ENCODE measurements at regions not wholly inside any gene's neighbourhood (a gene's known extent, or its start where the extent isn't known, plus 50 kb on each side); places are given as distances from the start of the nearest gene placed in this dataset.

GRCh38 chr12:9345171-9345570, 137.0 kb upstream of the PZP start:
- Histone ChIP-seq H3K4me3 (ENCODE audit: severe bottlenecking) (no peak overlapping the region), H3K27ac (ENCODE audit: poor library complexity, severe bottlenecking) (no peak overlapping the region), H3K36me3 (ENCODE audit: low read depth) (no peaks in the 10 kb centered on the region), H3K4me1 (ENCODE audit: insufficient read depth, poor library complexity, severe bottlenecking) (peaks cover 10% of the 10 kb centered on the region), H3K9me3 (ENCODE audit: severe bottlenecking) (no peaks in the 10 kb centered on the region), H3K27me3 (ENCODE audit: insufficient read depth, poor library complexity, severe bottlenecking) (no peaks in the 10 kb centered on the region)
- TF ChIP-seq, protein P1, sequence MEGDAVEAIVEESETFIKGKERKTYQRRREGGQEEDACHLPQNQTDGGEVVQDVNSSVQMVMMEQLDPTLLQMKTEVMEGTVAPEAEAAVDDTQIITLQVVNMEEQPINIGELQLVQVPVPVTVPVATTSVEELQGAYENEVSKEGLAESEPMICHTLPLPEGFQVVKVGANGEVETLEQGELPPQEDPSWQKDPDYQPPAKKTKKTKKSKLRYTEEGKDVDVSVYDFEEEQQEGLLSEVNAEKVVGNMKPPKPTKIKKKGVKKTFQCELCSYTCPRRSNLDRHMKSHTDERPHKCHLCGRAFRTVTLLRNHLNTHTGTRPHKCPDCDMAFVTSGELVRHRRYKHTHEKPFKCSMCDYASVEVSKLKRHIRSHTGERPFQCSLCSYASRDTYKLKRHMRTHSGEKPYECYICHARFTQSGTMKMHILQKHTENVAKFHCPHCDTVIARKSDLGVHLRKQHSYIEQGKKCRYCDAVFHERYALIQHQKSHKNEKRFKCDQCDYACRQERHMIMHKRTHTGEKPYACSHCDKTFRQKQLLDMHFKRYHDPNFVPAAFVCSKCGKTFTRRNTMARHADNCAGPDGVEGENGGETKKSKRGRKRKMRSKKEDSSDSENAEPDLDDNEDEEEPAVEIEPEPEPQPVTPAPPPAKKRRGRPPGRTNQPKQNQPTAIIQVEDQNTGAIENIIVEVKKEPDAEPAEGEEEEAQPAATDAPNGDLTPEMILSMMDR (IDR thresholded peaks at IDR 0.05; ENCODE audit: poor library complexity, severe bottlenecking), result no peak
- DNase-seq (ENCODE audit: low spot score) (no peak), ATAC-seq (ENCODE audit: low read depth) (no peak)

DNA sequence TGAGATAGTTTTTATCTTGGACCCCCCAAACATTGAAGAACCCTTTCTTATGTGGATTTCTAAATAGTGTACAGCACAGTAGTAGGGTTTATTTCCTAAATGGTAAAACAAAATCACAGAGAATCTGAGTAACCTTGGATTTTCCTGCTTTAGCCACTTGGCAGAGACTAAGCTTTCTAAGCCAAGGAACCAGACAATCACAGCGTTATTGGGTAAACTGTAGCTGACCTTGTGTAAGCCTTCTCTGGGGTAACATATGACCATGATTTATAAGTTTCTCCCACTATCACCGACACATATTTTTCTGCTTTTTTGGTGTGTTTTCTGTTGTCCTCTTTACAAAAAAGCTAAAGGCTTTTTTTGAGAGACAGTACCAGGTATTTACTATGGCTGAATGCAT, 136.3 kb upstream of the PZP start:
- Histone ChIP-seq H3K4me1 (ENCODE audit: insufficient read depth, poor library complexity, severe bottlenecking) (peaks cover 10% of the 10 kb centered on the region), H3K4me3 (ENCODE audit: severe bottlenecking) (no peak overlapping the region), H3K36me3 (ENCODE audit: low read depth) (no peaks in the 10 kb centered on the region), H3K27me3 (ENCODE audit: insufficient read depth, poor library complexity, severe bottlenecking) (no peaks in the 10 kb centered on the region), H3K27ac (ENCODE audit: poor library complexity, severe bottlenecking) (no peak overlapping the region), H3K9me3 (ENCODE audit: severe bottlenecking) (no peaks in the 10 kb centered on the region)
- DNase-seq (ENCODE audit: low spot score) (no peak), ATAC-seq (ENCODE audit: low read depth) (no peak)
- TF ChIP-seq, protein P1 (IDR thresholded peaks at IDR 0.05; ENCODE audit: poor library complexity, severe bottlenecking), result no peak

- no peaks in the 10 kb centered on the region for H3K9me3 ChIP-seq (ENCODE audit: severe bottlenecking)
- no peaks in the 10 kb centered on the region for H3K36me3 ChIP-seq (ENCODE audit: low read depth)
- TF ChIP-seq, protein P1 (IDR thresholded peaks at IDR 0.05; ENCODE audit: poor library complexity, severe bottlenecking), result no peak
- no peak overlapping the region for H3K27ac ChIP-seq (ENCODE audit: poor library complexity, severe bottlenecking)
- H3K4me3 ChIP-seq (ENCODE audit: severe bottlenecking), result no peak overlapping the region
- ATAC-seq (ENCODE audit: low read depth) (no peak), DNase-seq (ENCODE audit: low spot score) (no peak)
- peaks cover 10% of the 10 kb centered on the region for H3K4me1 ChIP-seq (ENCODE audit: insufficient read depth, poor library complexity, severe bottlenecking)
- H3K27me3 ChIP-seq (ENCODE audit: insufficient read depth, poor library complexity, severe bottlenecking), result no peaks in the 10 kb centered on the region
Measured at GRCh38 chr12:9343731-9344130, 135.5 kb upstream of the PZP start.

GRCh38 chr12:9342614-9343353, 134.6 kb upstream of the PZP start:
- Histone ChIP-seq H3K27me3 (ENCODE audit: insufficient read depth, poor library complexity, severe bottlenecking) (no peaks in the 10 kb centered on the region), H3K36me3 (ENCODE audit: low read depth) (no peaks in the 10 kb centered on the region), H3K4me3 (ENCODE audit: severe bottlenecking) (no peak overlapping the region), H3K4me1 (ENCODE audit: insufficient read depth, poor library complexity, severe bottlenecking) (peaks cover 9% of the 10 kb centered on the region), H3K27ac (ENCODE audit: poor library complexity, severe bottlenecking) (no peak overlapping the region), H3K9me3 (ENCODE audit: severe bottlenecking) (no peaks in the 10 kb centered on the region)
- TF ChIP-seq, protein P1 (IDR thresholded peaks at IDR 0.05; ENCODE audit: poor library complexity, severe bottlenecking), result no peak
- no peak for ATAC-seq (ENCODE audit: low read depth)
- DNase-seq (ENCODE audit: low spot score), result no peak

DNA sequence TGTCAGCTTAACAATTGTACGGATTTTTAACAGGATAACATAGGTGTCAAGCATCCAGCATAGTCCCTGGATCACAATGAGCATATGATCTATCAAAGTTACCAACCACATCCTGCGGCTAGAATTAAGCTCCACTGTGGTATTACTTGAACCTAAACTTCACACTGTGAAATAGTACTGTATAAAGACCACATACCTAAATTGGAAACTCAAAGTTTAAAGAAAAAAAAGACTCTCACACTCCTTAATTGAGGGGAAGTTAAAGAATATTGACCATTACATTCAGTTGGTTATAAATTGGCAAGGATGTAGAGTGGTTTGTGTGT, 133.0 kb upstream of the PZP start:
- Histone ChIP-seq H3K27me3 (ENCODE audit: insufficient read depth, poor library complexity, severe bottlenecking) (no peaks in the 10 kb centered on the region), H3K36me3 (ENCODE audit: low read depth) (no peaks in the 10 kb centered on the region), H3K27ac (ENCODE audit: poor library complexity, severe bottlenecking) (no peak overlapping the region), H3K9me3 (ENCODE audit: severe bottlenecking) (no peaks in the 10 kb centered on the region), H3K4me1 (ENCODE audit: insufficient read depth, poor library complexity, severe bottlenecking) (no peaks in the 10 kb centered on the region), H3K4me3 (ENCODE audit: severe bottlenecking) (no peak overlapping the region)
- DNase-seq (ENCODE audit: low spot score) (no peak), ATAC-seq (ENCODE audit: low read depth) (no peak)
- TF ChIP-seq, protein P1 (IDR thresholded peaks at IDR 0.05; ENCODE audit: poor library complexity, severe bottlenecking), result no peak
